SK-N-SH treated with all-trans-retinoic acid at 6 μM for 48 hours (cell line): ENCODE measurements at regions not wholly inside any gene's neighbourhood (a gene's known extent, or its start where the extent isn't known, plus 50 kb on each side); places are given as distances from the start of the nearest gene placed in this dataset.

ENCODE experiments used
- ATAC-seq: fragments of 200-7000 bp; cut with Tn5 transposase; 3 replicates; pipeline ENCODE4 v1.9.1; 2020; ENCODE audit warnings: mild to moderate bottlenecking, moderate library complexity
- ARNTL ChIP-seq: fragments of 450-650 bp; formaldehyde crosslinking; IDR thresholded peaks from 2 replicates; pipeline ENCODE4 v1.5.0; 2020; ENCODE audit warnings: low read depth, mild to moderate bottlenecking, moderate library complexity, borderline replicate concordance
- BACH2 ChIP-seq: fragments of 250-450 bp; sonication (Bioruptor Pico); IDR thresholded peaks from 2 replicates; pipeline ENCODE4 v1.9.0; 2021; ENCODE audit warnings: mild to moderate bottlenecking, borderline replicate concordance
- CREB5 ChIP-seq: fragments of 250-450 bp; sonication (Bioruptor Pico); IDR thresholded peaks from 2 replicates; pipeline ENCODE4 v1.5.1; 2020; ENCODE audit warnings: low read depth, mild to moderate bottlenecking, moderate library complexity
- CSDC2 ChIP-seq: fragments of 250-450 bp; sonication (Bioruptor Pico); IDR thresholded peaks from 2 replicates; pipeline ENCODE4 v1.5.0; 2020; ENCODE audit warnings: mild to moderate bottlenecking, moderate library complexity
- CSRNP3 ChIP-seq: fragments of 250-450 bp; sonication (Bioruptor Pico); IDR thresholded peaks from 2 replicates; pipeline ENCODE4 v1.5.1; 2021; ENCODE audit warnings: mild to moderate bottlenecking, moderate library complexity
- ESRRG ChIP-seq: fragments of 250-450 bp; sonication (Bioruptor Pico); IDR thresholded peaks from 2 replicates; pipeline ENCODE4 v1.6.1; 2021; ENCODE audit warnings: mild to moderate bottlenecking
- GLIS3 ChIP-seq: fragments of 250-450 bp; sonication (Bioruptor Pico); IDR thresholded peaks from 2 replicates; pipeline ENCODE4 v1.5.0; 2020; ENCODE audit warnings: mild to moderate bottlenecking, moderate library complexity
- ISL1 ChIP-seq: fragments of 250-450 bp; sonication (Bioruptor Pico); IDR thresholded peaks from 2 replicates; pipeline ENCODE4 v2.1.2; 2022; ENCODE audit warnings: mild to moderate bottlenecking, moderate library complexity
- OSR1 ChIP-seq: fragments of 250-450 bp; sonication (Bioruptor Pico); IDR thresholded peaks from 2 replicates; pipeline ENCODE4 v1.8.0; 2022; ENCODE audit warnings: moderate library complexity, mild to moderate bottlenecking, inconsistent platforms
- PATZ1 ChIP-seq: fragments of 250-450 bp; sonication (Bioruptor Pico); IDR thresholded peaks from 2 replicates; pipeline ENCODE4 v1.8.0; 2020; ENCODE audit warnings: mild to moderate bottlenecking, moderate library complexity, borderline replicate concordance
- POU6F1 ChIP-seq: fragments of 250-450 bp; sonication (Bioruptor Pico); IDR thresholded peaks from 2 replicates; pipeline ENCODE4 v1.8.0; 2021; ENCODE audit warnings: low read depth, mild to moderate bottlenecking, moderate library complexity, borderline replicate concordance
- RARB ChIP-seq: fragments of 250-450 bp; sonication (Bioruptor Pico); IDR thresholded peaks from 2 replicates; pipeline ENCODE4 v1.8.0; 2021; ENCODE audit warnings: mild to moderate bottlenecking, moderate library complexity
- SNAI2 ChIP-seq: fragments of 250-450 bp; sonication (Bioruptor Pico); IDR thresholded peaks from 2 replicates; pipeline ENCODE4 v1.5.0; 2020; ENCODE audit warnings: mild to moderate bottlenecking, moderate library complexity
- TCF4 ChIP-seq: fragments of 250-450 bp; sonication (Bioruptor Pico); IDR thresholded peaks from 2 replicates; pipeline ENCODE4 v1.8.0; 2021; ENCODE audit warnings: mild to moderate bottlenecking, moderate library complexity, borderline replicate concordance
- TOX ChIP-seq: fragments of 250-450 bp; sonication (Bioruptor Pico); IDR thresholded peaks from 2 replicates; pipeline ENCODE4 v1.8.0; 2021; ENCODE audit warnings: mild to moderate bottlenecking, moderate library complexity, borderline replicate concordance
- TSHZ2 ChIP-seq: fragments of 250-450 bp; sonication (Bioruptor Pico); IDR thresholded peaks from 2 replicates; pipeline ENCODE4 v1.5.0; 2020; ENCODE audit warnings: mild to moderate bottlenecking, moderate library complexity
- ZC3H10 ChIP-seq: fragments of 250-450 bp; sonication (Bioruptor Pico); IDR thresholded peaks from 2 replicates; pipeline ENCODE4 v1.5.1; 2021; ENCODE audit warnings: mild to moderate bottlenecking, moderate library complexity
- ZFP3 ChIP-seq: fragments of 250-450 bp; sonication (Bioruptor Pico); IDR thresholded peaks from 2 replicates; pipeline ENCODE4 v1.5.0; 2020; ENCODE audit warnings: mild to moderate bottlenecking, moderate library complexity
- ZFP30 ChIP-seq: fragments of 450-650 bp; formaldehyde crosslinking; IDR thresholded peaks from 2 replicates; pipeline ENCODE4 v1.5.0; 2022; ENCODE audit warnings: mild to moderate bottlenecking, moderate library complexity
- ZNF565 ChIP-seq: fragments of 450-650 bp; formaldehyde crosslinking; conservative IDR thresholded peaks from 2 replicates; pipeline ENCODE4 v1.5.0; 2020; ENCODE audit warnings: low read depth, mild to moderate bottlenecking, moderate library complexity
- ZNF70 ChIP-seq: fragments of 450-650 bp; formaldehyde crosslinking; IDR thresholded peaks from 2 replicates; pipeline ENCODE4 v1.5.0; 2020; ENCODE audit warnings: mild to moderate bottlenecking, moderate library complexity
- ZNF8 ChIP-seq: fragments of 450-650 bp; formaldehyde crosslinking; IDR thresholded peaks from 2 replicates; pipeline ENCODE4 v1.5.0; 2020; ENCODE audit warnings: mild to moderate bottlenecking, moderate library complexity

GRCh38 chr5:158525663-158526062, 574.1 kb downstream of the EBF1 start:
- TF ChIP-seq PATZ1 (CRISPR knock-in tag): no peak
- no peak for TF ChIP-seq ISL1 (CRISPR knock-in tag)
- no peak for TF ChIP-seq ESRRG (CRISPR knock-in tag)
- TF ChIP-seq ZNF565: no peak
- TF ChIP-seq GLIS3 (CRISPR knock-in tag): no peak
- TF ChIP-seq BACH2: no peak
- TF ChIP-seq POU6F1: no peak
- no peak for TF ChIP-seq ZNF70 (CRISPR knock-in tag)
- no peak for TF ChIP-seq TSHZ2
- no peak for ATAC-seq

- TF ChIP-seq POU6F1 (no peak), PATZ1 (CRISPR knock-in tag) (no peak), ARNTL (CRISPR knock-in tag) (no peak), ZNF8 (CRISPR knock-in tag) (no peak), ESRRG (CRISPR knock-in tag) (no peak), ZNF70 (CRISPR knock-in tag) (no peak), ISL1 (CRISPR knock-in tag) (no peak)
- no peak for ATAC-seq
These were observed 575.6 kb downstream of the EBF1 start for GRCh38 chr5:158524070-158524469.

GRCh38 chr5:158522776-158523175, 576.9 kb downstream of the EBF1 start:
- no peak for TF ChIP-seq RARB (CRISPR knock-in tag)
- TF ChIP-seq OSR1 (CRISPR knock-in tag): no peak
- TF ChIP-seq ZNF565: no peak
- no peak for TF ChIP-seq CSRNP3 (CRISPR knock-in tag)
- no peak for TF ChIP-seq ESRRG (CRISPR knock-in tag)
- no peak for TF ChIP-seq TOX (CRISPR knock-in tag)
- no peak for TF ChIP-seq ZC3H10 (CRISPR knock-in tag)
- no peak for ATAC-seq

GRCh38 chr5:158521995-158522394, 577.7 kb downstream of the EBF1 start:
- ATAC-seq: no peak
- TF ChIP-seq ZFP30 (CRISPR knock-in tag) (no peak), ZFP3 (no peak), TSHZ2 (no peak), TCF4 (no peak), SNAI2 (CRISPR knock-in tag) (no peak), GLIS3 (CRISPR knock-in tag) (no peak), CREB5 (CRISPR knock-in tag) (no peak), ESRRG (CRISPR knock-in tag) (no peak), CSDC2 (no peak)
